ENCODE measurements at regions not wholly inside any gene's neighbourhood (a gene's known extent, or its start where the extent isn't known, plus 50 kb on each side); places are given as distances from the start of the nearest gene placed in this dataset.

DNA sequence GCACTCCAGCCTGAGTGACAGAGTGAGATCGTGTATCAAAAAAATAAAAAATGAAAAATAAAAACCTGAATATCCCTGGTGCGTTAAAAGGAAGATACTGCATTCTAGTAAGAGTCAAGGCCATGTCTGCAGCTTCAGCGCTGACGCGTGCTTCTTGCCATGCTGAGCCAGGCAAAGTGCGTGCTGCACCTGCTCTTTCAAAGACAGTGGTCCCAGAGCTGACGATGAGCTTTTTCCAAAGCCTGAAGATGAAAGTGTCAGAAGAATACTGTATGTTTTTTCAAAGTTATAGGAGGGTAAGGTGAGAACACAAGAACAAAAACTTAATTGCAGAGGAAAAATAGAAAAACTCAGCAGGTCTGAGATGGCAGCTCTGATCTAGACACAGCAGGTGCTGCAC lies 115.1 kb downstream of the RNASET2 start:
- peak; percentile 35 for DNase-seq

DNA sequence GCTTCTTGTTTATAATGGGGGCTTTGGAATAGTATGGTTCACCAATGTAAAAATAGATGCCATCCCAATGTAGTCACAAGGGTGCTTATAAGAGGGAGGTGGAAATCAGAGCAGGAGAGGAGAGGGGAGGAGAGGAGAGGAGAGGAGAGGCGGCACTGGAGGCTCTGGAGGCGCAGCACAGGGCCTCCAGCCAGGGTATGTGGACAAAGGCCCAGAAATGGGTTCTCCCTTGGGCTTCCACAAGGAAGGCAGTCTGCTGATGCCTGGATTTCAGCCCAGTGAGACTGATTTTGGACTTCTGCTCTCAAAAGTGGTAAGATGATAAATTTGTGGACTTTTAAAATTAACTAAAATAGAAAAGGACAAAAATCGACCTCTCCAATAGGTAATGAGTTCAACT lies 116.8 kb downstream of the RNASET2 start:
- DNase-seq = no peak

DNA sequence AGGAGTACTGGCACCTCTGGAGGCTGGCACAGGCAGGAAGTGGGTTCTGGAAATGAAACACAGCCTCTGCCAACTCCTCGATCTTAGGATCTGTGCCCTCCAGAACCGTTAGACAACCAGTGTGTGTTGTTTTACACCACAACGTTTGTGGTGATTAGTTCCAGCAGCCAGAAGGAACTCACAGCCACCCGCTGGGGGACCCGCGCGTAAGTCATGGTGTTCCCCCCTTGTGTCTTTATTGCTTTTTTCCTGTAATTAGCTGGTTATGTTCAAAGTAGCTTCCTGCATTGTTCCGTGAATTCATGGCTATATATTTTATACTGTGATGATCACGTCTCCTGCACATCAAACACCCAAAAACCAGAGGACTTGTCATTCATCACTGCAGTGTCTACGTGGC lies 117.4 kb downstream of the RNASET2 start:
- DNase-seq = no peak

DNA sequence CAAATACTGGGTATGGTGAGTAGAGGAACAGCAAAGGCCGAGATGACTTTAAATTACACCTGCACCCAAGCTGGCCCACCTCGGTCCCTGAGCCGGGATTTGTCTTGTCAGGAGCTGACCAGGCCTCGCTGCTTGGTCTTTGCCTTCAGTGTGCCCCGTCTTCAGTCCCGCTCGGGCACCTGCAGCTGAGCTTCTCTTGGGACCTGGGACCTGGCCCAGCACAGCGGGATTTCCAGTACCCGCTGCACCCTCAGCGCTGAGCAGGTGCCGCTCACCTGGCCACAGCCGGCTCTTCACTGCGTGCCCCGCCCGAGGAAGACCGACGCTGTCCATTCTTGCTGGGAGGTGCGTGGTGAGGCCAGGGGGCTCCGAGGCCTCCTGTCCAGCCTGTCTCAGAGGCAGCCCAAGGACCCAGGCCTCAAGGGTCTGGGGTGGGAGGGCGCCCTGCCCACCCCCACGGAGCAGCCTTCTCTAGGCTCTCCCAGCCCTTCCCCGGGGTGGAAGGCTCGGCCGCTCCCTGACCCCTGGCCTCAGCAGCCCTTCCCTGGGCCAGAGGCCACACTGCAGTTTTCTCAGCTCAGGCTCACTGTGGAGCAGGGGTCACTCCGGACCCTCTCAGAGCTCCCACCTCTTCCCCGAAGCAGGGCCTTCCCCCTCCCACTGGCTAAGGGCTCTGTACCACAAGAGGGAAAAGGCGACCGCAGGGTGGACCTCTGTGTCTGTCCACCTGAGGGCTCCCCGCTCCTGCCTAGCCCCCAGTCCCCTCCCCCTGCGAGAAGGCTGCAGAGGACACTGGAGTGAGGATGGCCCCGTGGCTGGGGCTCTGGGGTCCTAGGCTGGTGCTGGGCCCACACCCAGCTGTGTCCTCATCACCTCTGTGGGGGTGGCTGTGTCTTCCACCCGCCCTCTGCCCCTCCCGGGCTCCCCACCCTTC lies 119.3 kb downstream of the RNASET2 start:
- DNase-seq = no peak

DNA sequence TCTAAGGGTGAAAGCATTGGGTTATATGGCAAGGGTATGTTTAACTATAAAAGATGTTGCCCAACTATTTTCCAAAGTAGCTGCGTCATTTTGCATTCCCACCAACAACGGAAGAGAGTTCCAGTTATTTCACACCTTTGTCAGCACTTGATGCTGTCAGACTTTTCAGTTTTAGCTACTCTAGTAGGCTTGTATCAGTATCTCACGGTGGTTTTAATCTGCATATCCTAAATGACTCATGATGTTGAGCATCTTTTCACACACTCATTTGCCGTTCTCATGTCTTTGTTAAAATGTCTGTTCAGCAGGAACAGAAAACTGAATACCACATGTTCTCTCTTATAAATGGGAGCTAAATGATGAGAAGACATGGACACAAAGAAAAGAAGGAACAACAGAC lies 122.3 kb downstream of the RNASET2 start:
- DNase-seq = no peak

DNA sequence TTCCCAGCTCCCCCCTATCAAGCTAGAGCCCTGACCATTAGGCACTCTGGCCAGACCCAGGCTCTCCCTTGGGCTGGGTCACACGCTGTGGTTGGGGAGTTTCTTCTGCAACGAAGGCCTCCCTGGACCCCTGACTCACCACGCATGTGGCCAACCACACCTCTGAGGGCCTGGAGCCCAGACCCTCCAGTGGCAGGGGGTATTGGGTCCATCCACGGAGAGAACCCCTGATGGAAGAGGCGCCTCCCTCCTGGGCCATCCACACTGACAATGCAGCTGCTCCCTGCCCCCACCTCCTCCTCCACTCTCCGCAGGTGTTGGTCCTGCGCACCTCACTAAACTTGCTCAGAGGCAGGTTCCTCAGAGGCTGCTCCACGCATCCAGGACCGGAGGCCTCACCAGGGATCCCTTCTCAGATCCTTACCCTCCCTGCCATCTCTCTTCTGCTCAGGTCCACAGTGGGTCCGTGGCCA lies 125.4 kb downstream of the RNASET2 start:
- no peak for DNase-seq

DNA sequence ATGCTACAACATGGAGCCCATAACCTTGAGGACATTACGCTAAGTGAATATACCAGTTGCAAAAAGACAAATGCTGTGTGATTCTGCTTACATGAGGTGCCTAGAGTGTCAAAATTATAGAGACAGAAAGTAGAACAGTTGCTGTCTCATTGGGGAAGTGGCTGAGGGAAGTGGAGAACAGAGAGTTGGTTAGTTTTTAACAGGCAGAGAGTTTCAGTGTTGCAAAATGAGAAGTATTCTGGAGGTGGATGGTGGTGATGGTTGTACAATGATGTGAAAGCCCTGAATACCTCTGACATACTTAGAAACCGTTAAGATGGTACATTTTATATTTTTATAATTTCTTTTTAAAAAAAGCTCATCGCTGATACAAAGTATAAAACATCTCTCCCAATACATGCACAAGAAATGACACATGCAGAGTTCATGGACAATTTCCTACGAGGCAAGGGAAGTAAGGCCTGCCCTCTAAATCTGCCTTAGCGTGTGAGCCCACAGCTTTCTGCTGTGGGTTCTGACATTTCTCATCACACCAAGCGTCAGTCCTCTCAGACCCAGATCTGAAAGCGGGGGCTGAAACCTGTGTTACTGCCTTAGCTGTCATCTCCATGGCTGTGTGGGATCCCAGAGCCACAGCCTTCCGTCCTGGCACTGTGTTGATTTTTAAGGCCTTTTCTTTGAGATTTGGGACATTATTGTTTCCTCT lies 126.0 kb downstream of the RNASET2 start:
- no peak for DNase-seq

DNA sequence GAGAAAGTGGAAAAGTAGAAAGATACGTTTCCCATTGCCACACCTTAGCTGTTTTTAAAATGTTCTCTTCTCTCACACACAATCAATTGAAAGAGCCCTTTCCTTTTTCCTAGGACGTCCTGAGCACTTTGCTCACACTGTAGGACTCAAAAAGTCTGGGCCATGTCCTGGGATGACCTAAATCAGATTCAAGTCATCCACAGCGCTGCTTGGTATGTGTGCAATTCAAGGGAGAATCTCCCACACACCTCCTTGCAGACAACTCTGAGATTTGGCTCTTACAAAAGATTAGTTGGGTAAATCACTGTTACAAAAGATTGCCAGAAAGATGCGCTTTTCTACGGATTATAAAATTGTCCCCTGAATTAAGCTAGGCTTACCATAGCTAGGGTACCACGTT lies 130.1 kb downstream of the RNASET2 start:
- no peak for DNase-seq

DNA sequence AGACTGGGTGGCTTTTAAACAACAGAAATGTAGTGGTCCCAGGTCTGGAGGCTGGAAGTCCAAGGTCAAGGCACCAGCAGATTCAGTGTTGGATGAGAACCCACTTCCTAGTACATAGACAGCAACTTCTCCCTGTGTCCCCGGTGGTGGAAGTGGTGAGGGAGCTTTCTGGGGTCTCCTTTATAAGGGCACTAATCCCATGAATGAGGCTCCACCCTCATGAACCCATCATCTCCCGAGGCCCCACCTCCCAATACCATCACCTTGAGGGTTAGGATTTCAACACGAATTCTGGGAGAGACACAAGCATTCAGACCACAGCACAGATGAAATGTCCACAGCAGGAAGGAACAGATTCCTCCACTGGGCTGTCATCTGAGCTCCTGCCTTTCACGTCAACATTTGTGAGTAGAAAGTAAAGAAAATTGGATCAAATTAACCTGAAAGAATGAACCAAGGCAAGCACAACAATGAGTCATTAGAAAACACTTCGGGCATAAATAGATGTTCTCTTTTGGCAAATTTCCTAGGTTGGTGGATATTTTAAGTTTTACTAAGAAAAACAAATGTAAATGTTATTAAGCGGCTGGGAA lies 130.7 kb downstream of the RNASET2 start:
- DNase-seq = no peak

DNA sequence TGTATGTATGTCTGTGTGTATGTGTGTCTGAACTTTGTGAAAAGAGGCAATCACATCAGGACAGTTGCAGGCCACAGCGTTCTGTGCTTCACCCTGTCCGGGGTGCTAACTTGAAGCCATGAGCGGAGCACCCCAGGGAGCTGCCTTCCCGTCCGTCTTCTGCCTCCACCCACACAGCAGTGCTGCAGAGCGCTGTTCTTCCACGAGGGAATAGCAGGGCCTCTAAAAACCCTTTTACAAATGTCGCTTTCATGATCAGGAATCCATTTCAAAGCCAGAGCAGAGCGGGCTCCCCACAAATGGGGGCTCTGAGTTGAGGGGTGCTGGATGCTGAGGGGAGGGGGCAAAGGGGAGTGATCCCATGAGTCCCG lies 131.5 kb downstream of the RNASET2 start:
- no peak for DNase-seq

DNA sequence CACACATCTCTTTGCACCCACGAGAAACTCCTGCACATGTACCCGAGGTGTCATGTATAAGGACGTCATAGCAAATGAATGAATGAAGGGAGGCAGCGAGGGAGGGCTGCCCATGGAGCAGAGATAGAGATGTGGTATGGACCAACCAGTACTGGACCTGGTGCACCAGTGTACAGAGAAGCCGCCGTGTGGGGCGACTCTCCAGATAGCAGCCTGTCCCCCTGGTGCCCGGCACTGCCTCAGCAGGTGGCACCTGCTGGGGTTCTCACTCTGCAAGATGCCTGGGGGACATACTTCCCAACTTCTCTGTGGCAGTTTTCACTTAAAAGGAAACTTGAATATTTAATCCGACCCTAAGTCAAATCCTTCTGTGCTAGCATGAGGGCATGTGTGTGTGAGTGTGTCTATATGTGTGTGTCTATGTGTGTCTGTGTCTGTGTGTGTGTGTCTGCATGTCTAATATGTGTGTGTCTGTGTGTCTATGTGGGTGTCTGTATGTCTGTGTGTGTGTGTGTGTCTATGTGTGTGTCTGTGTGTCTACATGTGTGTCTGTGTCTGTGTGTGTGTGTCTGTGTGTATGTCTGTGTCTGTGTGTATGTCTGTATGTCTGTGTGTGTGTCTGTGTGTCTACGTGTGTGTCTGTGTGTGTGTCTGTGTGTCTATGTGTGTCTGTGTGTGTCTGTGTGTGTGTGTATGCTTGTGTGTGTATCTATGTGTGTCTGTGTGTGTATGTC lies 132.0 kb downstream of the RNASET2 start:
- no peak for DNase-seq

DNA sequence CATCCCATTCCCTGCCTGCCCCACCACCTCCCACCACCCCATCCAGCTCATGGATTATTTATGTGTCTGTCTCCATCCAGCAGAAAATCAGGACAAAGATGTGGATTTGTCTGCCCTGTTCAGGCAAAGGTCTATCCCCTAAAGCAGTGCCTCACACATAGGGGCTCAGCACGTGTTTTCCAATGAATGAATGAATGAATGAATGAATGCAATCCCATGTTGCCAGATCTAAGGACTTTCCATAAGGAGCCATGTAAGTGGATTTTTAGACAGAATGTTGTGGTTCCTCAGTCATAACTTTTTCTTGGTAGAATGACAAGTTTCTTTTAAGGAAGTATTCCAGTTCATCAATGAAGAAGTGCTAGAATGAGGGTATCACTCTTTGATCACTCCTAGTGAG lies 133.7 kb downstream of the RNASET2 start:
- DNase-seq = no peak

DNA sequence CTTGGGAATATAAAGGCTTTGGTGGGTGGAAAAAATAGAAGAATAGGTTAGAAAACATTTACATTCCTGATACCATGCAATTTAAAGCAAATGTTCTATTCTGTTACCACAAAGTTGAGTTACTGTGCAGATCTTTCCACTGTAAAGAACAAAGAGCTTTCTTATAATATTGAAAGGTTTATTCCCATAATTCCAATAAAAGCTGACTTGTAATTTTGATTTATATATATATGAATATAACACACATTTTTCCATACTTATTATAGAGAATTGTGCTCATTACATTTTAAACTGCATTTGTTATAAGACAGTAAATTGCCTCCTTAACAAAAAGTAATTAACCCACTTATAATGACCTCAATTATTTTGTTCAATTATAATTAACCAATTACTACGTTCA lies 135.9 kb downstream of the RNASET2 start:
- DNase-seq = no peak

DNA sequence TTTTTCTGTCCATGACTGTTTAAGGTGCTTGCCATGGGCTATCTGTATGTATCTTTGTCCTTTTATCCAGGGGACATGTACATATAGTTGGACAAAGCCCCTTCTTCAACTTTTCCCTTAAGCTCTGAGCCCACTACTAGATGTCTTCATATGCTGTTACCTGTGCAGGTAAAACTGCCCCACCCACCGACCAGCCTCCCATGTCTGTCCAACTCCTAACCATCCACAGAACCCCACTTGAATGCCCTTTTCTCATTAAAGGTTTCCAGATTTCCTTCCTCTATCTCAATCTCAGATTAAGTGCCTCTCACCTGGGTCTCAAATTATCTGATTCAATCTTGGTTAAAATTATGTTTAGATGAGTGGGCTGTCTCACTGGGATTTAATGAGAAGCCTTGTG lies 136.3 kb downstream of the RNASET2 start:
- no peak for DNase-seq

DNA sequence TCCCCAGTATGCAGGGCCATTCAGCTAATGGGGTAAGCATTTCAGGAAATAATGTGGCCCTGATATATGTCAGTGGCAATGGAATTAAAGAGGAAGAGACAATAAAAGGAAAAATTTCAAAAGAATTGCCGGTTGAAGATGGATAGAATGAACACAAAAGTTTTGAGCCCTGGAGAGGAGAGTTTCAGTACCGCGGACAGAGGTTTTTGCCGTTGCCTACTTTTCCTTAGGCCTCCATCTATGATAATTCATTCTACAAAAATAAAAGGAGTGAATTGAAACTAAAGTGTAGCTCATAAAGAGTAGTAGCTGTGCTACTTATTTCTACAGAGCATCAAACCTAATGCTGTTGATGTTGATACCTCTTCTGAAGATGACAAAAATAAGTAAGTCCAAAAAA lies 140.7 kb downstream of the RNASET2 start:
- peak; percentile 23 for DNase-seq

DNA sequence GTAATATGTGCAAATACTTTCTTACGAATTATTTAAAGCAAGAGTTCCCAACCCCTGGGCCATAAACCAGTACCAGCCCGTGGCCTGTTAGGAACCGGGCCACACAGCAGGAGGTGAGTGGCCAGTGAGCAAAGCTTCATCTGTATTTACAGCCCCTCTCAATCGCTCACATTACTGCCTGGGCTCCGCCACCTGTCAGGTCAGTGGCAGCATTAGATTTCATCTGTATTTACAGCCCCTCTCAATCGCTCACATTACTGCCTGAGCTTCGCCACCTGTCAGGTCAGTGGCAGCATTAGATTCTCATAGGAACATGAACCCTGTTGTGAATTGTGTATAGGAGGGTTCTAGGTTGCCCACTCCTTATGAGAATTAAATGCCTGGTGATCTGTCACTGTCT lies 142.0 kb downstream of the RNASET2 start:
- no peak for DNase-seq

DNA sequence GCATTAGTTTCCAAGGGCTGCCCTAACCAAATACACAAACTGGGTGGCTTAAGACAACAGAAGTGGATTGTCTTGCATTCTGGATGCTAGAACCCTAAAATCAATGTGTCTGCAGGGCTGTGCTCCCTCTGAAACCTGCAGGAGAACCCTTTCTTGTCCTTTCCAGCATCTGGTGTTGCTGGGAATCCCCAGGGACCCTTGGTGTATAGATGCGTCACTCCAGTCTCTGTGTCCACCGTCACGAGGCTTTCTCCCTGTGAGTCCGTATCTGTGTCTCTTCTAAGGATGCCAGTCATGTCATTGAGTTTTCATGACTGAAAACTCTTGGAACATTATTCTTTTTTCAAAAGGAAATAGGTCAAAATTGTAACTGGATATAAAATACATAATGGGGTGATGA lies 142.9 kb downstream of the RNASET2 start:
- no peak for DNase-seq

DNA sequence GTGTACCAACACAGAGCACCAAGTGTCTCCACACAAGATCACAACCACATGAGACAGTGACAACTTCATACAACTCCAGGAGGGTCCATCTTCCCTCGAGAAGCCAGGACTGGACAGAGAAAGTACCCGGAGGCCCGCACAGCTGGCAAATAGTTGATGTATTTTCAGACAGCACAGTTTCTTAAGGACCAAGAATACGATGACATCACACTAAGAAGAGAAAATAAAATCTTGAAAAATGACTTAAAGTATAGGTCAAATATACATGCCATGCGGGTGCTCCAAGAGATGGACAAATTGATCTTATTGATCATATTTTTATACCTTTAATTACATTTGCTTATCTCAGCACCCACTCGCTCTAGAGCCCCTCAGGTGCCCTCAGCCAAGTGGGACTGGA lies 145.5 kb downstream of the RNASET2 start:
- no peak for DNase-seq

DNA sequence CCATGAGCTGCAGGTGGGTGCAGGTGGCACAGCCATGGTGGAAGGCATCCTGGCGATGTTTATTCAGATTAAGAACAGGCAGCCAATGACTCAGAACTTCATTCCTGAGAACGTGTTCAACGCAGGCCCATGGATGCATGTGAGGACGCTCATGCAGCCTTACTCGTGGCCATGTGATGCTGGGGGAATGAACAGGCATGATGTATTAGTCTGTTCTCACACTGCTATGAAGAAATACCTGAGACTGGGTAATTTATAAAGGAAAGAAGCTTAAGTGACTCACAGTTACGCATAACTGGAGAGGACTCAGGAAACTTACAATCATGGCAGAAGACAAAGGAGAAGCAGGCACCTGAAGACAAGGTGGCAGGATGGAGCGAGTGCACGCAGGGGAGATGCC lies 146.6 kb downstream of the RNASET2 start:
- no peak for DNase-seq

DNA sequence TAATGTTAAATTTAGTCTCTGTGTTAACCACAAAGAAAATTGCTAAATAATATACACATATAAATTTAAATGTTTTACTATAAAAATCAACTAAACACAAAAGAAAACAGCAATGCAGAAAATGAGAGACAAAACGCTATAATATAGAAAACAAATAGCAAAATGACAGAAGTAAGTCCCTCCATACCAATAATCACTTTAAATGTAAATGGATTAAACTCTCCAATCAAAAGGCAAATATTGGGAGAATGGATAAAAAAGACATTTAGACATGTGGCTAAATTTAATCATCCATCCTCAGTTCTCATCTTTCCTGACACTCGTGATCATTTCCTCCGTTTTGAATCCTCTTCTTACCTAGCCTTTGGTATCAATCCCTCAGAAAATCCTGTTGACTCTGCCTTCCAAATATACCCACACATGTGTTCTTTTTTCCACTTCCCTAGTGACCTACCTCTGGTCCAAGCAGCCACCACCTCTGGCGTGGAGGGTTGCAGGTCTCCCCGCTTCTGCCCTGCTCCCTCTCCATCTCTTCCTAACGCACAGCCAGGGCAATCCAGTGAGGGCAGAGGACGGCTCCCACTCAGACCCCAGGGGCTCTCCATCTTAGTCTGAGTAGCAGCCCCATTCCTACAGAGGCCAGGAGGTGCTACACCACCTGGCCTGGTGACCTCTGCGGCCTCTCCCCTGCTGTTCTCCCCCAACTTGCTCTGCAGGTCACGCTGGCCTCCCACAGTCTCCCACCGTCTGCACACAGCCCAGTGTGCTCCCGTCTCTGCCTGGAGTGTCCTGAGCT lies 149.2 kb downstream of the RNASET2 start:
- DNase-seq = no peak

DNA sequence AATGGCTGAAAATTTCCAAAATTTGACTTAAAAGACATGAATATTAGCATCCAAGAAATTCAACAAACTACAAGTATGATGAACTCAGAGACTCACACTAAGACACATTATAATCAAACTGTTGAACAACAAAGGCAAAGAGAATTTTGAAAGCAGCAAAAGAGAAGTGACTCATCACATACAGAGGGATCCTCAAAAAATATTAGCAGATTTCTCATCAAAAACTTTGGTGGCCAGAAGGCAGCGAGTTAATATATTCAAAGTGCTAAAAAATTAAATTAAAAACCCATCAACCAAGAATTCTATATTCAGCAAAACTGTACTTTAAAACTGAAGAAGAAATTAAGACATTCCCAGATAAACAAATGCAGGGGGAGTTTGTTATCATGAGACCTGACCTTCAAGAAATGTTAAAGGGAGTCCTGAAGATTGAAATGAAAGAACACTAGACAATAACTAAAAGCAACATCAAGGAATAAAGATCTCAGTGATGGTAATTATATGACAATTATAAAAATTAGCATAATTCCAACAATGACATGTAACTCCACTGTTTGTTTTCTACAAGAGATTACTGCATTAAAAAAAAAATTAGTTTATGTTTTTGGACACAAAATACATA lies 150.0 kb downstream of the RNASET2 start:
- DNase-seq = no peak

DNA sequence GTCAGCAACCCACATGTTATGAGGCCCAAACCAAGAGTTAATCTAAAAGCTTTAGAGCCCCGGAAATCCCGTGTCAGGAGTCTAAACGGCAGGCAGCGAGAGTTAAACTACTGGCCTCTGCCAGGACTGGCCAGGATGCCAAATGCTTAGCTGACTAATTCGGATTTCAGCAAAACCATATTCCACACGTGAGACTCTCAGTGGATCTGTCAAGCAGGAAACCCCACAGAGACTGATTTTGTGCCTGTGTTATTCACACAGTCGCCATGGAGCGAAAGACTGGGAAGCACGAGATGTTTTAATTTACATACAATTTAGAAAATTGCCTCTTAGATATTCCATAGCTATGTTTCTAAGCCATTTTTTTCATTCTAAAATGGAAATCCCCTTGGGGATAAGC lies 152.9 kb downstream of the RNASET2 start:
- DNase-seq = no peak
